Parathyroid adenoma (tissue), 2 donors: ENCODE measurements at regions not wholly inside any gene's neighbourhood (a gene's known extent, or its start where the extent isn't known, plus 50 kb on each side); places are given as distances from the start of the nearest gene placed in this dataset.
"Not testable (repeated sequence)": the region's sequence is repeated elsewhere in the genome, so short reads cannot be mapped to it uniquely, and the experiment has no call there.

Experiments
- H2AFZ ChIP-seq: fragments of 300-600 bp; sonication (generic); one replicate; pipeline ENCODE4 v1.7.0; 2017; ENCODE audit warnings: antibody characterized with exemption, mild to moderate bottlenecking
- H3K27ac ChIP-seq: fragments of 300-600 bp; sonication (generic); one replicate; pipeline ENCODE4 v1.7.0; 2017
- H3K27me3 ChIP-seq: fragments of 300-600 bp; sonication (generic); one replicate; pipeline ENCODE4 v1.7.0; 2017; ENCODE audit warnings: low read length; ENCODE audit not compliant: control insufficient read depth, insufficient read depth
- H3K36me3 ChIP-seq: fragments of 300-600 bp; sonication (generic); one replicate; pipeline ENCODE4 v1.7.0; 2017; ENCODE audit warnings: low read length; ENCODE audit not compliant: control insufficient read depth, insufficient read depth
- H3K4me1 ChIP-seq: fragments of 300-600 bp; sonication (generic); one replicate; pipeline ENCODE4 v1.7.0; 2017; ENCODE audit warnings: control low read depth
- H3K4me2 ChIP-seq: fragments of 300-600 bp; sonication (generic); one replicate; pipeline ENCODE4 v1.7.0; 2017; ENCODE audit warnings: low read length
- H3K4me3 ChIP-seq: fragments of 300-600 bp; sonication (generic); one replicate; pipeline ENCODE4 v1.7.0; 2017; ENCODE audit warnings: low read depth, low read length
- H3K79me2 ChIP-seq: fragments of 300-600 bp; sonication (generic); one replicate; pipeline ENCODE4 v1.7.0; 2017; ENCODE audit warnings: control low read depth
- H3K9ac ChIP-seq: fragments of 300-600 bp; sonication (generic); one replicate; pipeline ENCODE4 v1.7.0; 2017; ENCODE audit warnings: mild to moderate bottlenecking
- H3K9me3 ChIP-seq: fragments of 300-600 bp; sonication (generic); one replicate; pipeline ENCODE4 v1.7.0; 2017; ENCODE audit warnings: low read length; ENCODE audit not compliant: control insufficient read depth
- CTCF ChIP-seq: fragments of 300-600 bp; sonication (generic); IDR thresholded peaks from one replicate; pipeline ENCODE4 v1.7.0; 2017; ENCODE audit warnings: antibody characterized with exemption, mild to moderate bottlenecking
- donor health status: primary hyperparathyroidism.

GRCh38 chr11:116049383-116049782 lies 545.2 kb upstream of the CADM1 start:
- Histone ChIP-seq H2AFZ (no peak overlapping the region), H3K9me3 (no peaks in the 10 kb centered on the region), H3K4me2 (no peak overlapping the region), H3K27ac (no peak overlapping the region), H3K36me3 (no peaks in the 10 kb centered on the region), H3K9ac (no peak overlapping the region), H3K4me1 (no peaks in the 10 kb centered on the region), H3K79me2 (no peaks in the 10 kb centered on the region), H3K27me3 (no peaks in the 10 kb centered on the region), H3K4me3 (no peak overlapping the region)
- no peak for TF ChIP-seq CTCF

- H3K27ac ChIP-seq: no peak overlapping the region
- H3K9ac ChIP-seq: no peak overlapping the region
- no peak overlapping the region for H3K4me2 ChIP-seq
- no peaks in the 10 kb centered on the region for H3K36me3 ChIP-seq
- no peak for TF ChIP-seq CTCF
- no peaks in the 10 kb centered on the region for H3K79me2 ChIP-seq
- no peaks in the 10 kb centered on the region for H3K9me3 ChIP-seq
- H3K4me3 ChIP-seq: no peak overlapping the region
- H3K27me3 ChIP-seq: no peaks in the 10 kb centered on the region
- H3K4me1 ChIP-seq: no peaks in the 10 kb centered on the region
- H2AFZ ChIP-seq: no peak overlapping the region
Measured at GRCh38 chr11:116046127-116046526, 541.9 kb upstream of the CADM1 start.

GRCh38 chr11:116044941-116045340 lies 540.7 kb upstream of the CADM1 start:
- no peaks in the 10 kb centered on the region for H3K27me3 ChIP-seq
- H3K4me2 ChIP-seq: no peak overlapping the region
- H3K27ac ChIP-seq: no peak overlapping the region
- H2AFZ ChIP-seq: no peak overlapping the region
- no peak overlapping the region for H3K4me3 ChIP-seq
- no peak for TF ChIP-seq CTCF
- H3K36me3 ChIP-seq: no peaks in the 10 kb centered on the region
- H3K9me3 ChIP-seq: no peaks in the 10 kb centered on the region
- no peaks in the 10 kb centered on the region for H3K4me1 ChIP-seq
- H3K9ac ChIP-seq: no peak overlapping the region
- no peaks in the 10 kb centered on the region for H3K79me2 ChIP-seq

- TF ChIP-seq CTCF: no peak
Measured at GRCh38 chr11:116044520-116044919, 540.3 kb upstream of the CADM1 start.

GRCh38 chr11:116043857-116044256 lies 539.6 kb upstream of the CADM1 start:
- H3K27me3 ChIP-seq: no peaks in the 10 kb centered on the region
- no peak overlapping the region for H2AFZ ChIP-seq
- H3K9me3 ChIP-seq: no peaks in the 10 kb centered on the region
- H3K36me3 ChIP-seq: no peaks in the 10 kb centered on the region
- H3K4me1 ChIP-seq: no peaks in the 10 kb centered on the region
- H3K27ac ChIP-seq: no peak overlapping the region
- no peak for TF ChIP-seq CTCF
- H3K4me3 ChIP-seq: no peak overlapping the region
- no peak overlapping the region for H3K9ac ChIP-seq
- H3K4me2 ChIP-seq: no peak overlapping the region
- H3K79me2 ChIP-seq: no peaks in the 10 kb centered on the region

More at GRCh38 chr11:116044520-116044919, 540.3 kb upstream of the CADM1 start:
- H3K9me3 ChIP-seq: no peaks in the 10 kb centered on the region
- H3K4me2 ChIP-seq: no peak overlapping the region
- no peak overlapping the region for H3K27ac ChIP-seq
- no peaks in the 10 kb centered on the region for H3K27me3 ChIP-seq
- no peaks in the 10 kb centered on the region for H3K4me1 ChIP-seq
- no peaks in the 10 kb centered on the region for H3K79me2 ChIP-seq
- no peak overlapping the region for H3K9ac ChIP-seq
- H2AFZ ChIP-seq: no peak overlapping the region
- no peak overlapping the region for H3K4me3 ChIP-seq
- no peaks in the 10 kb centered on the region for H3K36me3 ChIP-seq

- not testable (repeated sequence) for H2AFZ ChIP-seq, H3K79me2 ChIP-seq, H3K4me1 ChIP-seq, H3K9ac ChIP-seq, H3K27me3 ChIP-seq, H3K27ac ChIP-seq, H3K4me2 ChIP-seq, H3K9me3 ChIP-seq, H3K4me3 ChIP-seq, H3K36me3 ChIP-seq
Measured at GRCh38 chr11:116043059-116043458, 538.8 kb upstream of the CADM1 start.
